Hepatic stellate cell (primary cell): ENCODE measurements at regions not wholly inside any gene's neighbourhood (a gene's known extent, or its start where the extent isn't known, plus 50 kb on each side); places are given as distances from the start of the nearest gene placed in this dataset.

ENCODE experiments used
- DNase-seq: peaks from one replicate; pipeline ENCODE4 v3.0.0; 2011; ENCODE audit warnings: low spot score

GRCh38 chr14:87160989-87161388 is 832.0 kb downstream of the GALC start:
- no peak for DNase-seq

GRCh38 chr14:87158283-87158682 is 834.7 kb downstream of the GALC start:
- DNase-seq = no peak

GRCh38 chr14:87156878-87157277 is 836.1 kb downstream of the GALC start:
- DNase-seq = no peak

GRCh38 chr14:87155856-87156488 is 837.0 kb downstream of the GALC start:
- no peak for DNase-seq

GRCh38 chr14:87153901-87154300 is 839.1 kb downstream of the GALC start:
- no peak for DNase-seq

GRCh38 chr14:87153391-87153790 is 839.6 kb downstream of the GALC start:
- DNase-seq = no peak

- DNase-seq = no peak
Observed at GRCh38 chr14:87152693-87153092, 840.3 kb downstream of the GALC start.

- no peak for DNase-seq
Observed at GRCh38 chr14:87149583-87150354, 843.2 kb downstream of the GALC start.

GRCh38 chr14:87148655-87149054 is 844.3 kb downstream of the GALC start:
- DNase-seq = no peak

- no peak for DNase-seq
Observed at GRCh38 chr14:87142551-87143211, 850.3 kb downstream of the GALC start.

- DNase-seq = no peak
Observed at GRCh38 chr14:87141801-87142200, 851.2 kb downstream of the GALC start.

GRCh38 chr14:87139299-87139698 is 853.7 kb downstream of the GALC start:
- no peak for DNase-seq

GRCh38 chr14:87133073-87133801 is 859.7 kb downstream of the GALC start:
- no peak for DNase-seq

GRCh38 chr14:87131879-87132278 is 861.1 kb downstream of the GALC start:
- DNase-seq = no peak

- no peak for DNase-seq
Observed at GRCh38 chr14:87122166-87122565, 870.8 kb downstream of the GALC start.

GRCh38 chr14:87121716-87122115 is 871.3 kb downstream of the GALC start:
- DNase-seq = no peak

- DNase-seq = no peak
Observed at GRCh38 chr14:87115234-87115633, 877.7 kb downstream of the GALC start.

- DNase-seq = no peak
Observed at GRCh38 chr14:87113286-87113685, 879.7 kb downstream of the GALC start.

GRCh38 chr14:87111741-87112140 is 881.2 kb downstream of the GALC start:
- no peak for DNase-seq

GRCh38 chr14:87111126-87111525 is 881.9 kb downstream of the GALC start:
- DNase-seq = no peak

- DNase-seq = no peak
Observed at GRCh38 chr14:87109271-87109670, 883.7 kb downstream of the GALC start.

- no peak for DNase-seq
Observed at GRCh38 chr14:87108726-87109125, 884.3 kb downstream of the GALC start.
